ENCODE measurements at regions not wholly inside any gene's neighbourhood (a gene's known extent, or its start where the extent isn't known, plus 50 kb on each side); places are given as distances from the start of the nearest gene placed in this dataset.

- peaks cover 2% of the 10 kb centered on the region for H3K27me3 Mint-ChIP-seq (ENCODE audit: low read depth)
- TF ChIP-seq, protein P1, sequence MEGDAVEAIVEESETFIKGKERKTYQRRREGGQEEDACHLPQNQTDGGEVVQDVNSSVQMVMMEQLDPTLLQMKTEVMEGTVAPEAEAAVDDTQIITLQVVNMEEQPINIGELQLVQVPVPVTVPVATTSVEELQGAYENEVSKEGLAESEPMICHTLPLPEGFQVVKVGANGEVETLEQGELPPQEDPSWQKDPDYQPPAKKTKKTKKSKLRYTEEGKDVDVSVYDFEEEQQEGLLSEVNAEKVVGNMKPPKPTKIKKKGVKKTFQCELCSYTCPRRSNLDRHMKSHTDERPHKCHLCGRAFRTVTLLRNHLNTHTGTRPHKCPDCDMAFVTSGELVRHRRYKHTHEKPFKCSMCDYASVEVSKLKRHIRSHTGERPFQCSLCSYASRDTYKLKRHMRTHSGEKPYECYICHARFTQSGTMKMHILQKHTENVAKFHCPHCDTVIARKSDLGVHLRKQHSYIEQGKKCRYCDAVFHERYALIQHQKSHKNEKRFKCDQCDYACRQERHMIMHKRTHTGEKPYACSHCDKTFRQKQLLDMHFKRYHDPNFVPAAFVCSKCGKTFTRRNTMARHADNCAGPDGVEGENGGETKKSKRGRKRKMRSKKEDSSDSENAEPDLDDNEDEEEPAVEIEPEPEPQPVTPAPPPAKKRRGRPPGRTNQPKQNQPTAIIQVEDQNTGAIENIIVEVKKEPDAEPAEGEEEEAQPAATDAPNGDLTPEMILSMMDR (IDR thresholded peaks at IDR 0.05; ENCODE audit: unreplicated experiment): no peak
- peaks cover 3% of the 10 kb centered on the region for H3K4me1 Mint-ChIP-seq
- no peak overlapping the region for H3K4me3 Mint-ChIP-seq
- H3K27ac Mint-ChIP-seq: no peak overlapping the region
- no peak for DNase-seq (ENCODE audit: low spot score in 2 of 2, unreplicated experiment in 2 of 2)
- H3K36me3 Mint-ChIP-seq: no peaks in the 10 kb centered on the region
- no peaks in the 10 kb centered on the region for H3K9me3 Mint-ChIP-seq
Observed at GRCh38 chr1:212225416-212225815, 59.8 kb upstream of the PPP2R5A start.

DNA sequence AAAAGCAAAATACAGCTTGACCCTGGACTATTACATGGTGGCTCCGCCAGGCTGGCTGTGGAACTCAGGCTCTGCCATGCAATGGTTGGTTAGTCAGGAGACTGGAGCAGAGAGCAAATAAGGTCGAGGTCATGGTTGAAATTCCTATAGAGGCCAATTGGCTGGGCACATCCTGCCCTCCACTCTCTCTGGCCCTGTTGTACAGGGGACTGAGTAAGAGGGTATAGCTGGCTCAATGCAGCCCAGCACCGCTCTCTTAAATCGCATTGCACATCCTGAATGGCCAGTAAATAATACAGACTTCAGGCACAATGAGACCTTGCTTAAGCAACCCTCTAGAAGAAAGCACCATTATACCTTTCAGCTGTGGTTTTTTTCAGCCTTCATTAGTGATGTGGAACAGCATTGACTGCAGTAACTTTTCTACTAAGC is 59.3 kb upstream of the PPP2R5A start:
- TF ChIP-seq, protein P1 (IDR thresholded peaks at IDR 0.05; ENCODE audit: unreplicated experiment): no peak
- Mint-ChIP-seq H3K27me3 (ENCODE audit: low read depth) (peaks cover 2% of the 10 kb centered on the region), H3K9me3 (no peaks in the 10 kb centered on the region), H3K27ac (no peak overlapping the region), H3K36me3 (no peaks in the 10 kb centered on the region), H3K4me3 (no peak overlapping the region), H3K4me1 (peaks cover 3% of the 10 kb centered on the region)
- DNase-seq (ENCODE audit: low spot score in 2 of 2, unreplicated experiment in 2 of 2): no peak

GRCh38 chr1:212226467-212226866 is 58.7 kb upstream of the PPP2R5A start:
- Mint-ChIP-seq H3K27me3 (ENCODE audit: low read depth) (peaks cover 2% of the 10 kb centered on the region), H3K27ac (no peak overlapping the region), H3K36me3 (no peaks in the 10 kb centered on the region), H3K9me3 (no peaks in the 10 kb centered on the region), H3K4me3 (no peak overlapping the region), H3K4me1 (peaks cover 3% of the 10 kb centered on the region)
- TF ChIP-seq, protein P1 (IDR thresholded peaks at IDR 0.05; ENCODE audit: unreplicated experiment): no peak
- no peak for DNase-seq (ENCODE audit: low spot score in 2 of 2, unreplicated experiment in 2 of 2)

GRCh38 chr1:212228076-212228475 is 57.1 kb upstream of the PPP2R5A start:
- no peaks in the 10 kb centered on the region for H3K36me3 Mint-ChIP-seq
- H3K4me3 Mint-ChIP-seq: no peak overlapping the region
- no peak for DNase-seq (ENCODE audit: low spot score in 2 of 2, unreplicated experiment in 2 of 2)
- H3K4me1 Mint-ChIP-seq: no peaks in the 10 kb centered on the region
- H3K9me3 Mint-ChIP-seq: no peaks in the 10 kb centered on the region
- TF ChIP-seq, protein P1 (IDR thresholded peaks at IDR 0.05; ENCODE audit: unreplicated experiment): no peak
- H3K27ac Mint-ChIP-seq: no peak overlapping the region
- peaks cover 2% of the 10 kb centered on the region for H3K27me3 Mint-ChIP-seq (ENCODE audit: low read depth)

- TF ChIP-seq, protein P1 (IDR thresholded peaks at IDR 0.05; ENCODE audit: unreplicated experiment): no peak
- Mint-ChIP-seq H3K4me3 (no peak overlapping the region), H3K4me1 (no peaks in the 10 kb centered on the region), H3K9me3 (no peaks in the 10 kb centered on the region), H3K36me3 (no peaks in the 10 kb centered on the region), H3K27ac (no peak overlapping the region), H3K27me3 (ENCODE audit: low read depth) (peaks cover 2% of the 10 kb centered on the region)
- DNase-seq (ENCODE audit: low spot score in 2 of 2, unreplicated experiment in 2 of 2): no peak
Observed at GRCh38 chr1:212228591-212229119, 56.6 kb upstream of the PPP2R5A start.

DNA sequence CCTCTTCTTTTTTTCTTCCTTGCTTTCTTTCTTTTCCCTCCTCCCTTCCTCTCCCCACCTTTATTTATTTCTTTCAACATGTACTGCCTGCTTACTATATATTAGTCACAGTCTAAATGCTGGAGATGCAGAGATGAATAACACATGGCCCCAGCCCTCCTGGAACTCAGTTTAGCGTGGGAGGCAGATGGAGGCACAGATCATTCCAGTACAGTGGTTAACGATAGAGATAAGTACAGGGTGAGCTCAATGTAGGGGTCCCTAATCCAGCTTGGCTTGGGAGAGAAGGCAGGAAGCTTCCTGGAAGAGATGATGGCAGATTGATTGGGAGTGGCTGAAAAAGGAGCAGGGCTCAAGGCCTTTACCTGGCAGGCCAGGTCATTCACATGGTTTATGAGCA is 55.6 kb upstream of the PPP2R5A start:
- no peak for DNase-seq (ENCODE audit: low spot score in 2 of 2, unreplicated experiment in 2 of 2)
- TF ChIP-seq, protein P1 (IDR thresholded peaks at IDR 0.05; ENCODE audit: unreplicated experiment): no peak
- H3K36me3 Mint-ChIP-seq: no peaks in the 10 kb centered on the region
- no peaks in the 10 kb centered on the region for H3K4me1 Mint-ChIP-seq
- no peaks in the 10 kb centered on the region for H3K9me3 Mint-ChIP-seq
- peaks cover 2% of the 10 kb centered on the region for H3K27me3 Mint-ChIP-seq (ENCODE audit: low read depth)
- H3K4me3 Mint-ChIP-seq: no peak overlapping the region
- no peak overlapping the region for H3K27ac Mint-ChIP-seq

Measured in mesothelial cell of epicardium (in vitro differentiated cells).